CD4-positive, alpha-beta T cell treated with Interferon alpha-2 for 1 hour (primary cell): ENCODE measurements at regions not wholly inside any gene's neighbourhood (a gene's known extent, or its start where the extent isn't known, plus 50 kb on each side); places are given as distances from the start of the nearest gene placed in this dataset.
"Not testable (repeated sequence)": the region's sequence is repeated elsewhere in the genome, so short reads cannot be mapped to it uniquely, and the experiment has no call there.

Source experiments
- DNase-seq, 2 donors: peaks; one replicate each; pipeline ENCODE4 v3.0.0-alpha.2; 2020 to 2022

DNA sequence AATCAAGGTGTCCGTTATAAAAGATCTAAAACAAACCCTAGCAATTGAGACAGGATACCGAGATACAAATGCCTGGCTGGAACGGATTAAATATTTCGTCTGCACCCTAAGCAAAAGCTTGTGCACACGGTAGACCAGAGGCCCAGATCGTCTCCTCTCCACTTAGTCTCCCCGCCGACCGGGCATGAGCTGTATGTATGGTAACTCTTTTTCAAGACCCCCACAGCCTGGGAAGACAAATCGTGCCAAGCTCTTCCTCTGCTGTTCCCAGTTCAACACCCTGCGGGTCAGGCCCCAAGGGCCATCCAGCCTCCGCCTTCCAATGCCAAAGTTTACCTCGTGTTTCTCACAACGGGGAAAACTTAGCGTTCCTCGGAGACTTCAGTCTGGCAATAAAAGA is 285.7 kb upstream of the GALNT17 start:
- no peak for DNase-seq

DNA sequence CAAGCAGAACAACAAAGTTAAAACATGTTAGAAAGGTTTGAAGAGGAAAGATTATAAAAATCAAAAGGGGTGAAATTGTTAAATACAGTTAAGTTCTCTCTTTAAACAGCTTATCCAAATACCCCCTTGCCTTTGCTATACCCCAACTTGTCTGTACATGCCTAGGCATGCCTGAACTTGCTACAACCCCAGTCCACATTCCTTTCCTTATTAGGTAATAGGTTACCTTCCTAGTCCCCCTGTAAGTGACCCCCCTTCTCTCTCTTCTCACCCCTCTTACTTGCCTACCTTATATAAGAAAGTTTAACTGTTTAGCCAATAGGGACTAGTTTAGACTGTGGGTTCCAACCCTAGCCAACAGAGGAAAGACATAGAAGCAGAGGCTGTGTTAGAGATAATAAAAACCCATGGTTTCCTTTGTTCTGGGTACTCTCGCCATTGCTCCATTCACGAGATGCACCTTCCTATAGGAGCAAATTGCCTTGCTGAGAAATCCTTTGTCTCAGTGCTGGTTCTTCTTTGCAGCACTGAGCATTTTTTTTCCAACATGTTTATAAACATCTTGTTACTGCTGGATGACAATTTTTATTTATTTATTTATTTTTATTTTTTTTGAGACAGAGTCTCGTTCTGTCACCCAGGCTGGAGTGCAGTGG is 282.2 kb upstream of the GALNT17 start:
- DNase-seq: no peak

DNA sequence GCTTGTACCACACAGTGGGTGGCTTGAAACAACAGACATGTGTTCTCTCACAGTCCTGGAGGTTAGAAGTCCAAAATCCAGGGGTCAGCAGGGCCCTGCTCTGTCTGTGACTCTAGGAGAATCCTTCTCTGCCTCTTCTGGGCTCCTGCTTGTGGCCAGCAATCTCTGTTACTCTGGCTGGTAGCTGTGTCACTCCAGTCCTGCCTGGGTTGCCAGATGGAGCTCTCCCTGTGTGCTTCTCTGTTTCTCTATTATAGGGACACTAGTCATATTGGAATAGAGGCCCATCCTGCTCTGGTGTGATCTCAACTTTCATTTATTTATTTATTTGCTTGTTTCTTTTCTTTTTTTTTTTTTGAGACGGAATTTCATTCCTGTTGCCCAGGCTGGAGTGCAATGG is 276.6 kb upstream of the GALNT17 start:
- no peak for DNase-seq

DNA sequence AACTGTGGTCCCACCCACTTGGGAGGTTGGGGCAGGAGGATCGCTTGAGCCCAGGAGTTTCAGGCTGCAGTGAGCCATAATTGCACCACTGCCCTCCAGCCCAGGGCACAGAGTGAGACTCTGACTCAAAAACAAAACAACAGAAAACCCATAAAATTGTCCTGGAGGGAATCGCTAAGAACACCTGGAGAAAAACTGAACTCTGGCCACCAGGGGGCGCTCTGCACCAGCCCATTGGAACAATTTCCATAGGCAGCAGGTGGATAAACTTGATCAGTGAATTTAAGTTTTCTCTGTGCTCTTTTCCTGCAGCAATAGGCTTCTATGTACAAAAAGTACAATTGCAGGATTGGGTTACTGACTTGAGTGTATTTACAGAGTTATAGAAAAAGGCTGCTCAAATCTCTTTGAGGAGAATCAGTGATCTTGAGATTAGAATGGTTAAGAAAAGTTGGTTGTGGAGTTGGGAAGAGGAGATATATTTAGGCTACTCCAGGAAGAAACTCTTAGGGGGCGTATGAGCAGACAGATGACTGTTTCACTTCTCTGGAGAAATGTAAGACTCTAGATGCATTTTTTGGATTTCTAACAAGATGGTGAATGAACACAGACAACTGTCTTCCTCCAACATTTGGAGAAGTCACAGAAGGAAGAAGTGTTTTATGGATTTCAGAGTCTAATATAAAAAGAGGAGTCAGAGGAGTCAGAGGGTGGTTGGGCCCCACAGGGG is 274.9 kb upstream of the GALNT17 start:
- peak; percentile 11 to 44 for DNase-seq

- DNase-seq: no peak
Measured at GRCh38 chr7:70857793-70858545, 274.0 kb upstream of the GALNT17 start.

DNA sequence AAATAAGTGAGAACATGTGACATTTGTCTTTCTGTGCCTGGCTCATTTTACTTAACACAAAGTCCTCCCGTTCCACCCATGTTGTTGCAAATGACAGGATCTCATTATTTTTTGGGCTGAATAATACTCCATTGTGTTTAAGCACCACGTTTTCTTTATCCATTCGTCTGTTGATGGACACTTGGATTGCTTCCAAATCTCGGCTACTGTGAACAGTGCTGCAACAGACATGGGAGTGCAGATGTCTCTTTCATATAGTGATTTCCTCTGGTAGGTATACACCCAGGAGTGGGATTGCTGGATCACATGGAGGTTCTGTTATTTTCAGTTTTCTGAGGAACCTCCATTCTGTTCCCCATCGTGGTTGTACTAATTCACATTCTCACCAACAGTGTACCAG is 264.4 kb upstream of the GALNT17 start:
- no peak for DNase-seq

GRCh38 chr7:70870349-70870748 is 261.6 kb upstream of the GALNT17 start:
- no peak for DNase-seq

- no peak for DNase-seq
Measured at GRCh38 chr7:70872188-70872587, 259.8 kb upstream of the GALNT17 start.

DNA sequence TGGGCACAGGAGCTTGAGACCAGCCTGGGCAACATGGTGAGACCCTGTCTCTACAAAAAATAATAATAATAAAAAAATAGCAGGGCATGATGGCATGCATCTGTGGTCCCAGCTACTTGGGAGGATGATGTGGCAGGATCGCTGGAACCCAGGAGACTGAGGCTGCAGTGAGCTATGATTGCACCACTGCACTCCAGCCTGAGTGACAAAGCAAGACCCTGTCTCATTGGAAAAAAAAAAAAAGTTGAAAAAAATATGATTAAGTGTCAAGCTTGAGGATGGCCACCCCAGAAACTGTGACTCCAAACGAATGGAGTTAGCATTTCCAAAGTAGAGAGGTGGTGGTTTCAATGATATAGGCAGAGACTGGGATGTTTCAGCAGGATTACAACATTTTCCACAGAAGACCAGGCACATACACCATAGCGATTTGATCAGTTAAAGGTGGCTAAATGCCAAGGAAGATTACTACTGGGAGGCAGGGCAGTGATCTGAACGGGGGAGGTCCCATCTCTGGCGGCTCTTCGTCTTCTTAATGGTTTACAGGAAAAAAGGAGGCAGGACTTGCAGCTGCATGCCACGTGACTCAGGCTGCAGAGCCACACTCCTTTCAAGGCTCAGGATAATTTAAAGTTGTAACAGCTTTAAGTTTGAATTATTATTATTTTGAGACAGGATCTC is 250.6 kb upstream of the GALNT17 start:
- DNase-seq: no peak

- DNase-seq: no peak
Measured at GRCh38 chr7:70883750-70884439, 248.0 kb upstream of the GALNT17 start.

GRCh38 chr7:70884440-70884764 is 247.5 kb upstream of the GALNT17 start:
- no peak for DNase-seq

- no peak for DNase-seq
Measured at GRCh38 chr7:70884809-70885208, 247.1 kb upstream of the GALNT17 start.

- DNase-seq: no peak
Measured at GRCh38 chr7:70886547-70886946, 245.4 kb upstream of the GALNT17 start.

GRCh38 chr7:70887186-70887585 is 244.8 kb upstream of the GALNT17 start:
- no peak for DNase-seq

DNA sequence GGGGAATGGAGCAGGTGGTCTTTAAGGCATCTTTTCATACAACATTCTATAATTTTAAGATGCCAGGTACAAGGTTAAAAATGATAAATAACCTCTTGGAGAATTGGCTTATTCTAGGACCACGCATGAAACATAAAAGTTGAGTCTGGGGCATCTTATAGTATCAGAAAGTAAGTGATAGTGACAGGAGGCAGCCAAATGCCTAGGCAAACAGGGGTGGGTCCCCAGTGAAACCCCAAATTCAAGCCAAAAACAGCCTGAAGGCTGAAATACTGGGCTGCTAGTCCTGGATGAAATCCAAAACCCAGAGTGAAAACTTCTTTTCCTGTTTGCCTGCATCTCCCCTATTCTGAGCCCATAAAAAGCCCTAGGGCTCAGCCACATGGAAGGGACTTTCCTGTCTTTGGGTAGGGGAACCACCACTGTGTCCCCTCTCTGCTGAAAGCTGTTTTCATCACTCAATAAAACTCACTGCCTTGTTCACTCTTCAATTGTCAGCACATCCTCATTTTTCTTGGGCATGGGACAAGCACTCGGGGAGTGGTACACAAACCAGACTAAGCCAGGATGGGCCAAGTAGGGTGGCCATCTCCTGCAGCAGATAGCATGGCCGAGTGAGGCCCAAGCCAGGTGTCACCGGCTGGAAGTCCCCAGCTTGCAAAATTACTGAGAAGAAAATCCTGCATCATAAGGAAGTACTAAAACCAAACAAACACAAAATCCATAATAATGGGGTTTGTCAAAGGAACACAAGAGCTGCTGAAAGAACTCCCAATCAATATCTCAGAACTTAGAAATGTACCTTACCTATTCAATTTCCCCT is 241.6 kb upstream of the GALNT17 start:
- DNase-seq: no peak

DNA sequence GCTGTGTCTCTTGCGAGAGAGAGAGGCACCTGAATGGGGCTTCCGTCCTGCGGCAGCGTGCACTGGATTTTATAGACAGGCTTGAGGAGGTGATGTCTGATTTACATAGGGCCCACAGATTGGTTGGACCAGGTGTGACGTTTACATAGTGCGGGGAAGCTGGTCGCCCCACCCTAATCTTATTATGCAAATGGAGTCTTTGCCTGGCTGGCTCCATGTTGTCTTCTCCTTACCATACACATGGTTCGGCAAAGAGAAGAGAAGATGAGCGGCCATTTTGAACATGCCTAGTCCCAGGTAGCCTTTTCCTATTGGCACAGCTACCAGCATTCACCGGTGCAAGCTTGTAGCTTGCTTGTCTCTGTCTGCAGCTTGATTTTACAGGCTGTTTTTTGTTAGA is 238.5 kb upstream of the GALNT17 start:
- DNase-seq: no peak

GRCh38 chr7:70893971-70894715 is 237.8 kb upstream of the GALNT17 start:
- no peak for DNase-seq

DNA sequence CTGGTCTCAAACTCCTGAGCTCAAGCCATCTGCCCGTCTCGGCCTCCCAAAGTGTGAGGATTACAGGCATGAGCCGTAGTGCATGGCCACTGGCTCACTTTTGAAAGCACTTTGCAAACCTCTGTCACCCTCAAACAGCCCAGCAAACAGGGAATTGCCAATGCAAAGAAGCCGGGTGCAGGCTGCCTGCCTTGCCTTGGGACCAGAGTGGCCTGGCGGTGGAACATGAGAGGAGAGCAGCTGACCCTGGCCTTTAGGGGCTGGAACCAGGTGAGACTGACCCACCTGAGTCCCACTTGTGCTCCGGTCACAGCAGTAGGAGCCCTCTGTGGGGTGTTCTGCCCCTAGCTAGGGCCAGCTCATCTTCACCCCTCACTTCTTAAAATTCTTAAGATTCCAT is 237.1 kb upstream of the GALNT17 start:
- DNase-seq: no peak

- DNase-seq: not testable (repeated sequence)
Measured at GRCh38 chr7:70895337-70896200, 236.4 kb upstream of the GALNT17 start.
